OCI-LY3 (cell line): ENCODE measurements at regions not wholly inside any gene's neighbourhood (a gene's known extent, or its start where the extent isn't known, plus 50 kb on each side); places are given as distances from the start of the nearest gene placed in this dataset.
"Not testable (repeated sequence)": the region's sequence is repeated elsewhere in the genome, so short reads cannot be mapped to it uniquely, and the experiment has no call there.

ENCODE experiments used
- H2AFZ ChIP-seq: fragments of 200-600, 300-600 bp; shearing (Covaris generic); 2 replicates; pipeline ENCODE4 v1.6.0; 2014; ENCODE audit warnings: antibody characterized with exemption, low read depth, low read length
- H3K27ac ChIP-seq: fragments of 200-600, 300-600 bp; sonication (generic); 2 replicates; pipeline ENCODE4 v1.5.1; 2014; ENCODE audit warnings: mild to moderate bottlenecking, low read length, moderate library complexity, mixed read lengths
- H3K27me3 ChIP-seq: fragments of 200-600, 300-600 bp; sonication (generic); 2 replicates; pipeline ENCODE4 v1.6.1; 2014; ENCODE audit warnings: low read depth, low read length, mixed read lengths
- H3K36me3 ChIP-seq: fragments of 200-600, 300-600 bp; sonication (generic); replicated peaks from 2 replicates; pipeline ENCODE3; 2014; ENCODE audit warnings: low read depth, low read length, mixed read lengths
- H3K4me1 ChIP-seq: fragments of 300-600, 200-600 bp; sonication (generic); 2 replicates; pipeline ENCODE4 v1.6.1; 2014; ENCODE audit warnings: low read length, mixed read lengths
- H3K4me2 ChIP-seq: fragments of 200-600, 300-600 bp; sonication (generic); 2 replicates; pipeline ENCODE4 v1.6.1; 2014; ENCODE audit warnings: low read length, mixed read lengths
- H3K4me3 ChIP-seq: fragments of 300-600, 200-600 bp; sonication (generic); 2 replicates; pipeline ENCODE4 v1.5.1; 2014; ENCODE audit warnings: antibody characterized with exemption, mild to moderate bottlenecking, low read length, moderate library complexity
- H3K79me2 ChIP-seq: fragments of 300-600, 200-600 bp; shearing (Covaris generic); 2 replicates; pipeline ENCODE4 v1.6.1; 2014; ENCODE audit warnings: mild to moderate bottlenecking, low read length, mixed read lengths
- H3K9ac ChIP-seq: fragments of 300-600, 200-600 bp; shearing (Covaris generic); 2 replicates; pipeline ENCODE4 v1.6.0; 2014; ENCODE audit warnings: mild to moderate bottlenecking, low read length, moderate library complexity
- H3K9me3 ChIP-seq: fragments of 200-600, 300-600 bp; shearing (Covaris generic); 2 replicates; pipeline ENCODE4 v1.6.1; 2014; ENCODE audit warnings: low read length, mixed read lengths; ENCODE audit not compliant: insufficient read depth
- H4K20me1 ChIP-seq: fragments of 200-600, 300-600 bp; sonication (generic); 2 replicates; pipeline ENCODE4 v1.6.1; 2016; ENCODE audit warnings: low read length, mixed read lengths; ENCODE audit not compliant: insufficient read depth
- CTCF ChIP-seq: fragments of 200-600, 300-600 bp; sonication (generic); IDR thresholded peaks from 2 replicates; pipeline ENCODE4 v1.5.1; 2014; ENCODE audit warnings: antibody characterized with exemption, low read length, low read depth
- EZH2phosphoT487 ChIP-seq: fragments of 200-600 bp; shearing (Covaris generic); IDR thresholded peaks from 2 replicates; pipeline ENCODE4 v1.6.1; 2018; ENCODE audit warnings: antibody characterized with exemption, mixed run types, low read depth

GRCh38 chr6:133795051-133795450, 93.9 kb upstream of the TCF21 start:
- not testable (repeated sequence) for H4K20me1 ChIP-seq, H3K36me3 ChIP-seq, H3K9me3 ChIP-seq, H2AFZ ChIP-seq, H3K79me2 ChIP-seq, H3K27me3 ChIP-seq, H3K4me2 ChIP-seq, H3K4me1 ChIP-seq, H3K27ac ChIP-seq, H3K4me3 ChIP-seq, H3K9ac ChIP-seq

GRCh38 chr6:133796235-133796634, 92.7 kb upstream of the TCF21 start:
- H3K79me2 ChIP-seq, result no peaks in the 10 kb centered on the region
- no peaks in the 10 kb centered on the region for H4K20me1 ChIP-seq
- H3K27ac ChIP-seq, result no peak overlapping the region
- H3K9ac ChIP-seq, result no peak overlapping the region
- no peaks in the 10 kb centered on the region for H3K9me3 ChIP-seq
- no peak overlapping the region for H3K4me2 ChIP-seq
- no peaks in the 10 kb centered on the region for H3K27me3 ChIP-seq
- no peaks in the 10 kb centered on the region for H3K4me1 ChIP-seq
- no peak overlapping the region for H3K4me3 ChIP-seq
- no peak overlapping the region for H2AFZ ChIP-seq
- TF ChIP-seq EZH2phosphoT487 (no peak), CTCF (no peak)
- H3K36me3 ChIP-seq, result no peaks in the 10 kb centered on the region

- H3K4me3 ChIP-seq, result no peak overlapping the region
- no peaks in the 10 kb centered on the region for H3K79me2 ChIP-seq
- TF ChIP-seq EZH2phosphoT487, result no peak
- no peak for TF ChIP-seq CTCF
- no peaks in the 10 kb centered on the region for H3K27me3 ChIP-seq
- H4K20me1 ChIP-seq, result no peaks in the 10 kb centered on the region
- H3K4me2 ChIP-seq, result no peak overlapping the region
- H3K9me3 ChIP-seq, result no peaks in the 10 kb centered on the region
- H3K27ac ChIP-seq, result no peak overlapping the region
- no peaks in the 10 kb centered on the region for H3K36me3 ChIP-seq
- H3K4me1 ChIP-seq, result no peaks in the 10 kb centered on the region
- no peak overlapping the region for H2AFZ ChIP-seq
- no peak overlapping the region for H3K9ac ChIP-seq
Measured at GRCh38 chr6:133799043-133799442, 89.9 kb upstream of the TCF21 start.

GRCh38 chr6:133802861-133803260, 86.1 kb upstream of the TCF21 start:
- H3K4me3 ChIP-seq, result no peak overlapping the region
- H3K79me2 ChIP-seq, result no peaks in the 10 kb centered on the region
- no peaks in the 10 kb centered on the region for H3K9me3 ChIP-seq
- TF ChIP-seq EZH2phosphoT487 (no peak), CTCF (no peak)
- H3K27ac ChIP-seq, result no peak overlapping the region
- H3K4me2 ChIP-seq, result no peak overlapping the region
- no peaks in the 10 kb centered on the region for H3K27me3 ChIP-seq
- no peak overlapping the region for H2AFZ ChIP-seq
- H3K36me3 ChIP-seq, result no peaks in the 10 kb centered on the region
- H4K20me1 ChIP-seq, result no peaks in the 10 kb centered on the region
- no peak overlapping the region for H3K9ac ChIP-seq
- peaks cover 19% of the 10 kb centered on the region for H3K4me1 ChIP-seq

GRCh38 chr6:133804265-133804664, 84.6 kb upstream of the TCF21 start:
- Histone ChIP-seq H3K27me3 (no peaks in the 10 kb centered on the region), H3K79me2 (no peaks in the 10 kb centered on the region), H3K36me3 (no peaks in the 10 kb centered on the region), H4K20me1 (no peaks in the 10 kb centered on the region), H2AFZ (no peak overlapping the region), H3K4me2 (no peak overlapping the region), H3K27ac (no peak overlapping the region), H3K4me3 (no peak overlapping the region), H3K9me3 (no peaks in the 10 kb centered on the region), H3K4me1 (peaks cover 19% of the 10 kb centered on the region), H3K9ac (no peak overlapping the region)
- no peak for TF ChIP-seq EZH2phosphoT487
